ENCODE measurements at regions not wholly inside any gene's neighbourhood (a gene's known extent, or its start where the extent isn't known, plus 50 kb on each side); places are given as distances from the start of the nearest gene placed in this dataset.

- no peaks in the 10 kb centered on the region for H3K36me3 ChIP-seq
- whole genome bisulfite sequencing, 2 donors = 70 to 71% methylated on average over 19 of the region's 19 CpGs
- no peaks in the 10 kb centered on the region for H3K9me3 ChIP-seq
- peak in 1 of 2 donors; percentile 13 for DNase-seq (ENCODE audit: low spot score in 2 of 2)
- peaks cover 0 to 4% (median 0%) of the 10 kb centered on the region in 4 donors for H3K4me1 ChIP-seq
- TF ChIP-seq EP300 (IDR thresholded peaks at IDR 0.05) (peak in 1 of 2 donors; percentile 45), POLR2A (IDR thresholded peaks at IDR 0.05) (no peak)
- TF ChIP-seq, protein P1, sequence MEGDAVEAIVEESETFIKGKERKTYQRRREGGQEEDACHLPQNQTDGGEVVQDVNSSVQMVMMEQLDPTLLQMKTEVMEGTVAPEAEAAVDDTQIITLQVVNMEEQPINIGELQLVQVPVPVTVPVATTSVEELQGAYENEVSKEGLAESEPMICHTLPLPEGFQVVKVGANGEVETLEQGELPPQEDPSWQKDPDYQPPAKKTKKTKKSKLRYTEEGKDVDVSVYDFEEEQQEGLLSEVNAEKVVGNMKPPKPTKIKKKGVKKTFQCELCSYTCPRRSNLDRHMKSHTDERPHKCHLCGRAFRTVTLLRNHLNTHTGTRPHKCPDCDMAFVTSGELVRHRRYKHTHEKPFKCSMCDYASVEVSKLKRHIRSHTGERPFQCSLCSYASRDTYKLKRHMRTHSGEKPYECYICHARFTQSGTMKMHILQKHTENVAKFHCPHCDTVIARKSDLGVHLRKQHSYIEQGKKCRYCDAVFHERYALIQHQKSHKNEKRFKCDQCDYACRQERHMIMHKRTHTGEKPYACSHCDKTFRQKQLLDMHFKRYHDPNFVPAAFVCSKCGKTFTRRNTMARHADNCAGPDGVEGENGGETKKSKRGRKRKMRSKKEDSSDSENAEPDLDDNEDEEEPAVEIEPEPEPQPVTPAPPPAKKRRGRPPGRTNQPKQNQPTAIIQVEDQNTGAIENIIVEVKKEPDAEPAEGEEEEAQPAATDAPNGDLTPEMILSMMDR (IDR thresholded peaks at IDR 0.05) = peak; percentile 50 to 77 (median 70)
- H3K27me3 ChIP-seq = no peaks in the 10 kb centered on the region
- H3K4me3 ChIP-seq = no peak overlapping the region
- H3K27ac ChIP-seq = no peak overlapping the region
Measured at GRCh38 chr1:70509996-70510876, 99.2 kb downstream of the CTH start.

DNA sequence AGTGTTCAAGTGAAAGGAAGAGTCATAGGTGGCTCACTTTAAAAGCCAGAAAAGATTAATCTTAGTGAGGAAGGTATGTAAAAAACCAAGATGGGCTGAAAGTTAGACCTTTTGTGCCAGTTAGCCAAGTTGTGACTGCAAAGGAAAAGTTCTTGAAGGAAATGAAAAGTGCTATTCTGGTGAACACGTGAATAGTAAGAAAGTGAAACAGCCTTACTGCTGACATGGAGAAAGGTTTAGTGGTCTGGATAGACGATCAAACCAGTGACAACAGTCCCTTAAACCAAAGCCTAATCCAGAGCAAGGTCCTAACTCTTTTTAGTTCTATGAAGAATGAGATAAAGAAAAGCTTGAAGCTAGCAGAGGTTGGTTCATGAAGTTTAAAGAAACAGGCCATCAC, 106.4 kb downstream of the CTH start:
- TF ChIP-seq, protein P1 (IDR thresholded peaks at IDR 0.05) = no peak
- no peak for TF ChIP-seq POLR2A (IDR thresholded peaks at IDR 0.05)
- no peak for TF ChIP-seq EP300 (IDR thresholded peaks at IDR 0.05)
- Histone ChIP-seq H3K27me3 (no peaks in the 10 kb centered on the region), H3K4me1 (no peaks in the 10 kb centered on the region), H3K4me3 (no peak overlapping the region), H3K27ac (no peak overlapping the region), H3K9me3 (no peaks in the 10 kb centered on the region), H3K36me3 (no peaks in the 10 kb centered on the region)
- no peak for DNase-seq (ENCODE audit: low spot score in 2 of 2)
- 78 to 82% methylated on average over 2 of the region's 2 CpGs for WGBS, 2 donors

GRCh38 chr1:70518106-70518505, 107.0 kb downstream of the CTH start:
- 92 to 97% methylated on average over 1 of the region's 1 CpG for WGBS, 2 donors
- no peak for DNase-seq (ENCODE audit: low spot score in 2 of 2)
- Histone ChIP-seq H3K27ac (no peak overlapping the region), H3K36me3 (no peaks in the 10 kb centered on the region), H3K27me3 (no peaks in the 10 kb centered on the region), H3K4me1 (no peaks in the 10 kb centered on the region), H3K9me3 (no peaks in the 10 kb centered on the region), H3K4me3 (no peak overlapping the region)
- TF ChIP-seq, protein P1 (IDR thresholded peaks at IDR 0.05) = no peak
- TF ChIP-seq EP300 (IDR thresholded peaks at IDR 0.05) (no peak), POLR2A (IDR thresholded peaks at IDR 0.05) (no peak)

DNA sequence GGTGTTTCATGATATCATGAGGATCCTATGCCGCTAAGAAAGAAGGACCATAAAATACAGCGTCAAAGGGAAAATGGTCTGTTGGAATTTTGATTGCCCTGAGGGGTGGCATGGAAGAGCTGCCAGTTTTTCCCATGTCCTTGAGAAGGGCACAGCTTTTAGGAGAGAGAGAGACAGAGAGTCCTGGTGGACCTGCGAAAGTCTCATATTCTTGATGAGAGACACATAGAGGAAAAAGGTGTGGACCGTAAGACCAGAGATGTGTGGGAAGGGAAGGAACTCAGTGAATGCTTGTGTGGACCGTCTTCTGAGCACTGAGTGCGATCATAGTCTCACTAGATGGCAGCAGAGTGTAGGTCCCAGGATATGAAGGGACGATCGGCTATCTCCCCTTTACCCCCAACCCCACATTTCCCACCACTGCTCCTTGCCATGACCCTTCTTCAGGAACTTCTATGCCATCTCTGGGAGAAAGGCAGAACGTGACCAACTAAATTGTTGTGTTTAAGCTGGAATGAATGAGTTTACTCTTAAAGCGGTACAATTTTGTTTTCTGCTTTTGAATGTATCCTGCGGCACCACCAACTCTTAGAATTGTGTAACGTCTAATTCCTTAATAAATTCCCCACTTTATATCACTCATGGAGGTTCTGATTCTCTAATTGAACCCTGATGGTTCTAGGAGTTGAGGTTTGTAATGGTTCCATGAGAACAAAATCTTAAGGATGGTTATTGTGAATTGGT, 117.7 kb downstream of the CTH start:
- Histone ChIP-seq H3K9me3 (no peaks in the 10 kb centered on the region), H3K27ac (no peak overlapping the region), H3K27me3 (no peaks in the 10 kb centered on the region), H3K4me1 (peaks cover 0 to 4% (median 0%) of the 10 kb centered on the region in 4 donors), H3K4me3 (no peak overlapping the region), H3K36me3 (no peaks in the 10 kb centered on the region)
- DNase-seq (ENCODE audit: low spot score in 2 of 2) = peak in 1 of 2 donors; percentile 30
- WGBS, 2 donors = 27 to 32% methylated on average over 12 of the region's 12 CpGs
- no peak for TF ChIP-seq EP300 (IDR thresholded peaks at IDR 0.05)
- TF ChIP-seq, protein P1 (IDR thresholded peaks at IDR 0.05) = peak in 3 of 5 experiments; percentile 37 to 48 (median 38)
